Mononuclear cell (primary cell): ENCODE measurements at regions not wholly inside any gene's neighbourhood (a gene's known extent, or its start where the extent isn't known, plus 50 kb on each side); places are given as distances from the start of the nearest gene placed in this dataset.

ENCODE experiments used
- H3K27me3 ChIP-seq: 2 replicates; pipeline ENCODE4 v1.6.0; 2011; ENCODE audit warnings: low read length, control low read depth; ENCODE audit not compliant: insufficient read depth
- H3K4me1 ChIP-seq: 2 replicates; pipeline ENCODE4 v1.5.1; 2011; ENCODE audit warnings: mild to moderate bottlenecking, low read length, control low read depth; ENCODE audit not compliant: insufficient read depth
- H3K4me3 ChIP-seq: 2 replicates; pipeline ENCODE4 v1.5.1; 2011; ENCODE audit warnings: mild to moderate bottlenecking, low read length, moderate library complexity
- H3K9me3 ChIP-seq: 2 replicates; pipeline ENCODE4 v1.5.1; 2011; ENCODE audit warnings: low read depth, mild to moderate bottlenecking, control low read depth, low read length

DNA sequence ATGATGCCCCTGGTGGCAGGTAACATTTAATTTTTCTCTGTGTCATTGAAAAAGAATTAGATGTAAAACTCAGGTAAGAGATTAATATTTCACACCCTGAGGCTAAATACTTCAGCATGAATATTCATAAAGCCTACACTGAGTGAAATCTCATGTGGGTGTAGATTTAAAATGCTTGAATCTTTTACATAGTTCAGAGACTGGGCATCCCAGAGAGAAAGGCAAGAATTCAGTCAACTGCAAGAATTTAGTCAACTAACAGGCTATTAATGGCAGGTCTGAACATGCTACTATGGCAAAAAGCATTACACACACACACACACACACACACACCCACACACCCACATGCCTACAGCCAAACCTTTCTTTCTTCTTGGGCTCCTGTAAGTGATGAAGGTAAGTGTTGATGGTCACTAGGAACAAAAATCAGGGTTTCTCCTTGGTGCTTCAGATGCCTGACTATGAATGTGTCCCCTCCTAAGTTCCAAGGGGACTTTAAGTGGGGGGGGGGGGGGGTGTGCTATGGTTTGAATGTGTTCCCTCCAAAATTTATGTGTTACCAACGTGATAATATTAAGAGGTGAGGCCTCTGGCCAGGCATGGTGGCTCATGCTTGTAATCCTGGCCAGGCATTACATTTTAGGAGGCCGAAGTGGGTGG is 63.7 kb upstream of the PSMD7 start:
- Histone ChIP-seq H3K27me3 (no peaks in the 10 kb centered on the region), H3K4me1 (no peaks in the 10 kb centered on the region), H3K4me3 (no peak overlapping the region), H3K9me3 (no peaks in the 10 kb centered on the region)

GRCh38 chr16:74230126-74230525 is 66.5 kb upstream of the PSMD7 start:
- no peak overlapping the region for H3K4me3 ChIP-seq
- H3K27me3 ChIP-seq = no peaks in the 10 kb centered on the region
- H3K4me1 ChIP-seq = no peaks in the 10 kb centered on the region
- no peaks in the 10 kb centered on the region for H3K9me3 ChIP-seq

GRCh38 chr16:74226338-74226954 is 70.2 kb upstream of the PSMD7 start:
- no peaks in the 10 kb centered on the region for H3K4me1 ChIP-seq
- H3K4me3 ChIP-seq = no peak overlapping the region

DNA sequence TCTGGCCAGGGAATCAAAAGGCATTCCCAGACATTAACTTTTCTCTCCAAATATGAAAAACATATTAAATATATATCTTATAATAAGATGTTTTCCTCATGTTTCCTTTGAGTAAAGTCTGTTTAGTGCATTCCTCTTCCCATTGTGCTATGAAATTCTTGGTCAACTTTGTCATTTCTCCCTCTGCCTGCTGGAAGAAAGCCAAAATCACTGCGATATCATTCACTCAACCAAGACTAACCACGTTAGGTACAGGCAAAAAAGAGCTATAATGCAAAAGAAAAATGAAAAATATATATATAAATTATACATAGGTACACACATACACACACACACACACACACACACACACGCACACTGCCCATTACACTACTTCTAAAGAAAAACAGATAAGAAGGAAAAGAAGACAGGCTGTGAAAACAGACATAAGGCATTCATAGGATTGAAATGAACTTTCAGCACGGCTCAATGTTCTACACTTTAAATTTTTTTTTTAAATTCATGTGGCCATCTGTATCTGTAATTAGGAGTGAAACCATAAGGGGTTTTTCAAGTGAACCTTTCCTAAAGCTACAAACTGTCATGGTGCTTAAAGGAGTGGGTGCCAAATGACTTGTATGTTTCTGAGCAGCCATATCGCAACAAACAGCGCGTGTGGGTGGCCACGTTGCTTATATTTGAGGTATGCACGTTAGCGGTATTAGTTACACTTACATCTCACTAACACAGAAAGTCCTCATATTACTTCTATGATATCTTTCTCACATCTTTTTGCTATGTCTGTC is 71.6 kb upstream of the PSMD7 start:
- Histone ChIP-seq H3K4me3 (no peak overlapping the region), H3K4me1 (no peaks in the 10 kb centered on the region), H3K9me3 (no peaks in the 10 kb centered on the region), H3K27me3 (no peaks in the 10 kb centered on the region)

More at GRCh38 chr16:74226338-74226954, 70.2 kb upstream of the PSMD7 start:
- no peaks in the 10 kb centered on the region for H3K27me3 ChIP-seq
- no peaks in the 10 kb centered on the region for H3K9me3 ChIP-seq

DNA sequence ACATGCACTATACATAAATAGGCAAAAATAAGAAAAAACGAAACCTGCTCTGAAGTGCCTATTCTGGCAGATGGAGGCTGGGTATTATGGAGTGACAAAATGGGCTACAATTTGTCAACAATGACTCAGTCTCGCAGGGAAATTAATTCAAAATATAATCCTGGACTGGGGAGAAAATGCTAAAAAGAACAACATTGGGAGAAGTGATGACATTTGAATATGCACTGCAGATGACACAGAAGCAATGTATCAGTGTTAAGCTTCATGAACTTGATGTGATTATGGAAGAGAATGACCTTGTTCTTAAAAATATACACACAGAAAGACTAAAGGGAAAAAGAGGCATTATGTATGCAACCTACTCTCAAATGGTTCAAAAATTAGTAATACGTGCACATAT is 74.8 kb upstream of the PSMD7 start:
- Histone ChIP-seq H3K9me3 (no peaks in the 10 kb centered on the region), H3K27me3 (no peaks in the 10 kb centered on the region), H3K4me1 (no peaks in the 10 kb centered on the region), H3K4me3 (no peak overlapping the region)

- H3K4me1 ChIP-seq = no peaks in the 10 kb centered on the region
- no peak overlapping the region for H3K4me3 ChIP-seq
- H3K27me3 ChIP-seq = no peaks in the 10 kb centered on the region
- no peaks in the 10 kb centered on the region for H3K9me3 ChIP-seq
These were observed 76.9 kb upstream of the PSMD7 start for GRCh38 chr16:74219706-74220105.

DNA sequence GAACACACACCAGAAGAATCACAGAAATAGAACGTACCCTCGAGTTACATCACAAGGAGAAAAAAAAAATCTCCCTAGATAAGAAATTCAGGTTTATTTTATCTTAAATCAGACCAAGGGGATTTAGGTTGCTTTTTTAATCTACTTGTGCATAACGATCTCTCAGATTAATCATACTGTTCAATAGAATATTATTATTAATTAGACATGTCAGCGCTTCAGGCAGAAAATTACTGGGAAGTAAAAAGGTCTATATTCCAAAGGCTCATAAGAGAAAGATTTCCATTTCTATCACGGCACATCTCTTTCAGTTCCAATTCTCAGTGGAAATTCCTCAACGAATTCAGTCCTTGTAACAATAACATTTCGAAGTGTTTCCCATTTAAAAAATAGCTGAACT is 77.7 kb upstream of the PSMD7 start:
- H3K27me3 ChIP-seq = no peaks in the 10 kb centered on the region
- H3K4me3 ChIP-seq = no peak overlapping the region
- no peaks in the 10 kb centered on the region for H3K9me3 ChIP-seq
- no peaks in the 10 kb centered on the region for H3K4me1 ChIP-seq

GRCh38 chr16:74216319-74216718 is 80.3 kb upstream of the PSMD7 start:
- Histone ChIP-seq H3K9me3 (no peaks in the 10 kb centered on the region), H3K27me3 (no peaks in the 10 kb centered on the region), H3K4me1 (no peaks in the 10 kb centered on the region), H3K4me3 (no peak overlapping the region)

- Histone ChIP-seq H3K27me3 (no peaks in the 10 kb centered on the region), H3K9me3 (no peaks in the 10 kb centered on the region), H3K4me3 (no peak overlapping the region), H3K4me1 (no peaks in the 10 kb centered on the region)
These were observed 81.4 kb upstream of the PSMD7 start for GRCh38 chr16:74215249-74215648.

DNA sequence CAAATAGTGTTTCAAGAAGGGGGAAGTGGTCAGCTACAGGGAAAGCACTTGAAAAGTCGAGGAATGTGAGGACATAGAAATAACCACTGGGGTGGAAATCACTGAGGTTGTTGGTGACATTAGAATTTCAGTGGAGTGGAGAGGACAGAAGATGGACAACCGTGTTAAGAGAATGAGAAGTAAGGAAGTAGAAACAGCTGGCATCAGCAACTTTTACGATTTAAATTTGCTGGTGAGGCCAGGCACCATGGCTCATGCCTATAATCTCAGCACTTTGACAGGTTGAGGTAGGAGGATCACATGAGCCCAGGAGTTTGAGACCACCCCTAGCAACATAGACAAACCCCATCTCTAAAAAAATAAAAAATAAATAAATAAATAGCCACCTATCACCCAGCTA is 83.2 kb upstream of the PSMD7 start:
- Histone ChIP-seq H3K4me3 (no peak overlapping the region), H3K27me3 (no peaks in the 10 kb centered on the region), H3K9me3 (no peaks in the 10 kb centered on the region), H3K4me1 (no peaks in the 10 kb centered on the region)

DNA sequence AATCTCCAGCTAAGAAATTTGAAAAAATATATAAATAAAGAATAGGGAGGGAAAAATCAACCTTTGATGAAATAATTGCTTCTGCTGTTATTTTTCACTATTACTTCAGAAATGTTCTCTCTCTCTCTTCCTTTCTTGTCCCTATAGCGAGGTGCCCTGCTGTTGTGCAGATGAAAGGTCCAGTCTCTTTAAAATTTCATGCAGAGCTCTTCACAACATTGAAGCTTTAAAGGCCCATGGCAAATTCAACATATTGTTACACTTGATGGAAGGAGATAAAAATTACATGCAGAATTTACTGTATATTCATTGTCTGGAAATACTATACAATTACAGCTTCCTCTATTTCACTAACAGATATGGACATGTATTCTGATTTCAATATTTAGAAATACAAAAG is 86.4 kb upstream of the PSMD7 start:
- no peaks in the 10 kb centered on the region for H3K9me3 ChIP-seq
- H3K27me3 ChIP-seq = no peaks in the 10 kb centered on the region
- no peaks in the 10 kb centered on the region for H3K4me1 ChIP-seq
- H3K4me3 ChIP-seq = no peak overlapping the region

DNA sequence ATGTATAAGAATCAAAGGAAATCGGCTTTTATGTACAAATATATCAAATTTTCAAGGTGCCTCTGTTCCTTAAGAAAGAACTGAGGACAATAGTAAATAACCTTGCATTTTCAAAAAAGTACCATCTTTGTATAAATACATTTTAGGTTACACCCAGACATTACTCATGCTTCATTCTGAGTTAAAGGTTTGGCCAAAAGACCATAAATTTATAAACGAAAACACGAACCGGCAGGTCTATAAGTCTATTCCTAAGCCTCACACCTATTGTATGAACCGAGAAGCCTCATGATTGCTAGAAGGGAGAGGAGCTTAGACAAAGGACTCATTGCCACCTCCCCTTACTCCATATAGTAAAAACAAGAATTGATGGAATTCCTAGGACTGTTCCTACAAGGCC is 94.6 kb upstream of the PSMD7 start:
- H3K4me1 ChIP-seq = no peaks in the 10 kb centered on the region
- no peaks in the 10 kb centered on the region for H3K27me3 ChIP-seq
- H3K9me3 ChIP-seq = no peaks in the 10 kb centered on the region
- no peak overlapping the region for H3K4me3 ChIP-seq

DNA sequence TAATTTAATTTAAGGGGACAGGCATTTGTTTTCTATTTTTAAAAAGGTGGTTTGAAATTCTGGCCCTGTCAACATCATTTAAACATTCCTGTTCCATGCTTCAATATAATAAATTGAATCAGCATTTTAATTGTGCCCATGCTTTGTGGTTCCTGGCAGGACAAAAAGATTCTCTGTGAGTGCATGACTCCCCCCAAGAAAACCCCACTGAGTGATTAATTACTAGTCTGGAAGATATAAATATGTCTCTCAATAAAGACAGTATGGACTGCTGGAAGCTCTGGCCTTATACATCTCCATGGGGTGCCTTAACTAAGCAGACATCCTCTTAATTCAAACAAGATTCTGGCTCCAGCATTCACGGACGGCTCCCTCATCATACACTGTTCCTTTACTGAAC is 95.0 kb upstream of the PSMD7 start:
- Histone ChIP-seq H3K4me3 (no peak overlapping the region), H3K9me3 (no peaks in the 10 kb centered on the region), H3K27me3 (no peaks in the 10 kb centered on the region), H3K4me1 (no peaks in the 10 kb centered on the region)

- no peaks in the 10 kb centered on the region for H3K27me3 ChIP-seq
- no peaks in the 10 kb centered on the region for H3K4me1 ChIP-seq
- H3K9me3 ChIP-seq = no peaks in the 10 kb centered on the region
These were observed 95.7 kb upstream of the PSMD7 start for GRCh38 chr16:74200921-74201320.

GRCh38 chr16:74199842-74200124 is 96.8 kb upstream of the PSMD7 start:
- no peaks in the 10 kb centered on the region for H3K27me3 ChIP-seq
- no peaks in the 10 kb centered on the region for H3K9me3 ChIP-seq
- no peak overlapping the region for H3K4me3 ChIP-seq
- no peaks in the 10 kb centered on the region for H3K4me1 ChIP-seq

More at GRCh38 chr16:74200921-74201320, 95.7 kb upstream of the PSMD7 start:
- H3K4me3 ChIP-seq = no peak overlapping the region
